PC-3 (cell line): ENCODE measurements at regions not wholly inside any gene's neighbourhood (a gene's known extent, or its start where the extent isn't known, plus 50 kb on each side); places are given as distances from the start of the nearest gene placed in this dataset.

Source experiments
- ATAC-seq: fragments of 200-7000 bp; cut with Tn5 transposase; 2 replicates; pipeline ENCODE4 v1.9.1; 2020; ENCODE audit warnings: mild to moderate bottlenecking, moderate library complexity
- BruUV-seq: library from RNA; stranded (reverse); fragments of 400-500 nt; replicated peaks from 2 replicates; lab custom pipeline; 2021; lab: Mats Ljungman, UMichigan
- CTCF ChIA-PET: fragments of 300-600 bp; sonication (Branson Sonifier 250); formaldehyde crosslinking; loops from one replicate; lab custom pipeline; 2022; ENCODE audit warnings: antibody characterized with exemption; lab: Charles Lee
- POLR2A ChIA-PET: fragments of 300-600 bp; sonication (Branson Sonifier 250); formaldehyde crosslinking; loops from one replicate; lab custom pipeline; 2022; ENCODE audit warnings: antibody characterized with exemption; ENCODE audit not compliant: unreplicated experiment; lab: Charles Lee
- DNase-seq: peaks from one replicate; pipeline ENCODE4 v3.0.0-alpha.2; 2015
- H2AFZ ChIP-seq: fragments of 300-600 bp; sonication (generic); 2 replicates; pipeline ENCODE4 v1.6.0; 2016; ENCODE audit warnings: antibody characterized with exemption, low read length
- H3F3A ChIP-seq: fragments of 300-600 bp; sonication (generic); one replicate; pipeline ENCODE4 v1.6.0; 2017; ENCODE audit warnings: antibody characterized with exemption, low read length, control low read depth, mild to moderate bottlenecking; ENCODE audit not compliant: unreplicated experiment
- H3K27ac ChIP-seq: fragments of 300-600 bp; sonication (generic); 2 replicates; pipeline ENCODE4 v1.5.1; 2016; ENCODE audit warnings: mild to moderate bottlenecking, low read length
- H3K27me3 ChIP-seq: fragments of 300-600 bp; sonication (generic); 2 replicates; pipeline ENCODE4 v1.6.1; 2016; ENCODE audit warnings: low read length, mixed read lengths
- H3K36me3 ChIP-seq: fragments of 300-600 bp; sonication (generic); 2 replicates; pipeline ENCODE4 v1.6.1; 2016; ENCODE audit warnings: low read depth, mixed run types, low read length, mixed read lengths
- H3K4me1 ChIP-seq: fragments of 300-600 bp; sonication (generic); 2 replicates; pipeline ENCODE4 v1.5.1; 2016; ENCODE audit warnings: low read length; ENCODE audit not compliant: insufficient read depth
- H3K4me2 ChIP-seq: fragments of 300-600 bp; sonication (generic); 2 replicates; pipeline ENCODE4 v1.6.0; 2016; ENCODE audit warnings: low read length
- H3K4me3 ChIP-seq: fragments of 300-600 bp; sonication (generic); 2 replicates; pipeline ENCODE4 v1.5.1; 2016; ENCODE audit warnings: mild to moderate bottlenecking, low read length, mixed read lengths
- H3K79me2 ChIP-seq: fragments of 300-600 bp; sonication (generic); 2 replicates; pipeline ENCODE4 v1.6.1; 2017; ENCODE audit warnings: low read length, mixed read lengths
- H3K9ac ChIP-seq: fragments of 300-600 bp; sonication (generic); 2 replicates; pipeline ENCODE4 v1.6.0; 2016; ENCODE audit warnings: mild to moderate bottlenecking, low read length
- H3K9me2 ChIP-seq: fragments of 300-600 bp; sonication (generic); replicated peaks from 2 replicates; pipeline ENCODE4 v1.6.1; 2016; ENCODE audit warnings: mixed run types, low read length, mixed read lengths
- H3K9me3 ChIP-seq: fragments of 300-600 bp; sonication (generic); 2 replicates; pipeline ENCODE4 v1.6.1; 2016; ENCODE audit warnings: low read length, mixed read lengths
- H4K20me1 ChIP-seq: fragments of 300-600 bp; sonication (generic); 2 replicates; pipeline ENCODE4 v1.6.1; 2016; ENCODE audit warnings: low read length, mixed read lengths
- CTCF ChIP-seq: fragments of 300-600 bp; sonication (generic); conservative IDR thresholded peaks from 2 replicates; pipeline ENCODE4 v1.5.1; 2017; ENCODE audit warnings: antibody characterized with exemption, low read depth, mild to moderate bottlenecking, low read length
- EZH2 ChIP-seq: fragments of 300-600 bp; sonication (generic); IDR thresholded peaks from one replicate; pipeline ENCODE4 v1.6.1; 2017; ENCODE audit warnings: antibody characterized with exemption, mild to moderate bottlenecking, low read length; ENCODE audit not compliant: unreplicated experiment
- EZH2phosphoT487 ChIP-seq: fragments of 300-600 bp; sonication (generic); IDR thresholded peaks from 2 replicates; pipeline ENCODE4 v1.6.1; 2018; ENCODE audit warnings: mild to moderate bottlenecking, antibody characterized with exemption, low read length, borderline replicate concordance
- intact Hi-C: fragments of 100-400 bp; cut with micrococcal nuclease; formaldehyde crosslinking; loops from 2 replicates; pipeline ENCODE4 v1.9.0; 2023

- no peaks in the 10 kb centered on the region for H3K4me1 ChIP-seq
- intact Hi-C loops = no loop called here
- DNase-seq (no peak), ATAC-seq (no peak)
- H3K27me3 ChIP-seq = peaks cover 16% of the 10 kb centered on the region; the same call in 1 of the 2 replicates
- H3K36me3 ChIP-seq = no peaks in the 10 kb centered on the region
- BruUV-seq = no TSS peak
- ChIA-PET CTCF (no interaction called here), POLR2A (no interaction called here)
- no peak overlapping the region for H3K4me3 ChIP-seq
- H3K9ac ChIP-seq = no peak overlapping the region
- no peak overlapping the region for H3K4me2 ChIP-seq
- H3K27ac ChIP-seq = no peak overlapping the region
- H4K20me1 ChIP-seq = no peaks in the 10 kb centered on the region
- no peaks in the 10 kb centered on the region for H3K79me2 ChIP-seq
- H3K9me3 ChIP-seq = no peaks in the 10 kb centered on the region
- TF ChIP-seq CTCF = no peak
- TF ChIP-seq EZH2 = no peak
- TF ChIP-seq EZH2phosphoT487 = no peak
- no peaks in the 10 kb centered on the region for H3K9me2 ChIP-seq
- H3F3A ChIP-seq = no peaks in the 10 kb centered on the region
- no peak overlapping the region for H2AFZ ChIP-seq
Observed at GRCh38 chr11:111049131-111049530, 196.4 kb upstream of the POU2AF2 start.

- TF ChIP-seq EZH2phosphoT487 (no peak), EZH2 (no peak), CTCF (no peak)
- no peak for DNase-seq
- Histone ChIP-seq H3K9me2 (no peaks in the 10 kb centered on the region), H3K9ac (no peak overlapping the region), H3F3A (no peaks in the 10 kb centered on the region), H3K79me2 (no peaks in the 10 kb centered on the region), H2AFZ (no peak overlapping the region), H3K4me3 (no peak overlapping the region), H3K4me2 (no peak overlapping the region), H4K20me1 (no peaks in the 10 kb centered on the region), H3K27me3 (peaks cover 30% of the 10 kb centered on the region; the same call in 1 of the 2 replicates), H3K36me3 (no peaks in the 10 kb centered on the region), H3K27ac (no peak overlapping the region), H3K4me1 (no peaks in the 10 kb centered on the region), H3K9me3 (no peaks in the 10 kb centered on the region)
- no TSS peak for BruUV-seq
- POLR2A ChIA-PET = no interaction called here
- CTCF ChIA-PET = no interaction called here
- no peak for ATAC-seq
- intact Hi-C loops = no loop called here
Observed at GRCh38 chr11:111047374-111047773, 198.2 kb upstream of the POU2AF2 start.

DNA sequence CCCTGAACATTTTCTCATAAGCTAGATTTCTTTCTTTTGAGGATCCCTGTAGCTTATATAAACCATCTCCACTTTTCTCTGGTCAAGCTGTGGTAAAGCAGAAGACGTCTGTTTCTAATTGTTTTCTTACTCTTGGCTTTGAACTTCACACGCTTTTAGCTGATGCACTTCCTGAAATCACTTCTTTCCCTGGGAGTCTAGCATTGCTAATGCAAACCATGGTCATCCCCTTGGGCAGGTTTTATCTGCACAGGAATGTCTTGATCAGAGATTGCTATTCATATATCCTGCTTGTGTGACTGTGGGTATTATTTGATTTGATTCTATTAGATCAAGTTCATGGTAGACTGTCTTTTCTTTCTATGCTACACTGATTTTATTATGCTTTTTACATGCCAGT is 199.2 kb upstream of the POU2AF2 start:
- ChIA-PET CTCF (no interaction called here), POLR2A (no interaction called here)
- no peaks in the 10 kb centered on the region for H3K4me1 ChIP-seq
- BruUV-seq = no TSS peak
- H3K4me3 ChIP-seq = no peak overlapping the region
- no peaks in the 10 kb centered on the region for H3K79me2 ChIP-seq
- peaks cover 39% of the 10 kb centered on the region; the same call in 1 of the 2 replicates for H3K27me3 ChIP-seq
- H3K9me3 ChIP-seq = no peaks in the 10 kb centered on the region
- DNase-seq = no peak
- no peak for TF ChIP-seq CTCF
- no peak for TF ChIP-seq EZH2
- no peak for TF ChIP-seq EZH2phosphoT487
- no peaks in the 10 kb centered on the region for H3K36me3 ChIP-seq
- H3K4me2 ChIP-seq = no peak overlapping the region
- no peak overlapping the region for H2AFZ ChIP-seq
- no peak for ATAC-seq
- H4K20me1 ChIP-seq = no peaks in the 10 kb centered on the region
- H3K9me2 ChIP-seq = no peaks in the 10 kb centered on the region
- H3K27ac ChIP-seq = no peak overlapping the region
- H3F3A ChIP-seq = no peaks in the 10 kb centered on the region
- intact Hi-C loops = no loop called here
- H3K9ac ChIP-seq = no peak overlapping the region
